LNCaP clone FGC (cell line): ENCODE measurements at regions not wholly inside any gene's neighbourhood (a gene's known extent, or its start where the extent isn't known, plus 50 kb on each side); places are given as distances from the start of the nearest gene placed in this dataset.

Source experiments
- DNase-seq: peaks from one replicate; pipeline ENCODE4 v3.0.0-alpha.2; 2011; ENCODE audit warnings: low read depth
- H3K4me3 ChIP-seq: 2 replicates; pipeline ENCODE4 v1.5.1; 2011; ENCODE audit warnings: mild to moderate bottlenecking, low read depth, low read length, control low read depth
- TF ChIP-seq, protein P1 (sequence below): IDR thresholded peaks from 2 replicates; pipeline ENCODE4 v1.5.1; 2012; ENCODE audit warnings: mild to moderate bottlenecking; ENCODE audit not compliant: control insufficient read depth, insufficient read depth; ENCODE audit errors: extremely low read depth

DNA sequence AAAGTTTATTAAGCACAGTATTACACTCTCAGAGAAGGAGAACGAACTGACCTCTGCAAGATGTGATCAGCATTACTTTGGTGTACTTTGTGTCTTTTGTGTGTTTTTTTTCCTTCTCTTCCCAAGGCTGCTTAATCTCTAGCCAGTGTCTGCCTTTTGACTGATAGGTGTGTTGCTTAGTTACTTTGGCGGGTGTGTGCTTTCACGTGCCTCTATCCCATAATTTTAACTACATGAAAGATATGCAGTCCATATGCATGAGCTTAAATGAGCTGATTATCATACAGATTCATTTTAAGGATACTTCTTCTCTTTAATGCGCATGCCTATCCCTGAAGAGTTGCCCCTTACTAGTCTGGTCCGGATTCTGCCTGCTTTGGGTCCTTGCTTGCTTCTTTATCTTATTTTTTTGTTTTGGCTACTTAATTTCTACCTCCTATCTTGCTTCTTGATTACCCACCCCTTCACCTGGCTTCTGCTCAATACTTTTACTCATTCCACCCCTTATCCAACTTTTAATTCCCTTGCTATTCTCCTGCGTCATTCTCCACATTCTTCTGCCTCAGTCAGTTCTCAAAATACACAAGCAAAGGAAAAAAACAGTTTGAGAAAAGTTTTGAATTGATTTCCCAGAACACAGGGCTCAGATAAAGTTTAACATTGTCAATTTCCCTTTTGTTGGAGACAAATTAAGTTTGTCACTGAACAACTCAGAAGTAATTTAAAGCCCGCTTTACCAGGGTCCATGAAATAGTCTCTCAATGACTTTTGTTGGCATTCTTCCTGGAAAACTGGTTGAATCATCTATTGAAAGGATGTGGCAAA, 182.0 kb downstream of the TENT5D start:
- DNase-seq, result no peak
- TF ChIP-seq, protein P1, sequence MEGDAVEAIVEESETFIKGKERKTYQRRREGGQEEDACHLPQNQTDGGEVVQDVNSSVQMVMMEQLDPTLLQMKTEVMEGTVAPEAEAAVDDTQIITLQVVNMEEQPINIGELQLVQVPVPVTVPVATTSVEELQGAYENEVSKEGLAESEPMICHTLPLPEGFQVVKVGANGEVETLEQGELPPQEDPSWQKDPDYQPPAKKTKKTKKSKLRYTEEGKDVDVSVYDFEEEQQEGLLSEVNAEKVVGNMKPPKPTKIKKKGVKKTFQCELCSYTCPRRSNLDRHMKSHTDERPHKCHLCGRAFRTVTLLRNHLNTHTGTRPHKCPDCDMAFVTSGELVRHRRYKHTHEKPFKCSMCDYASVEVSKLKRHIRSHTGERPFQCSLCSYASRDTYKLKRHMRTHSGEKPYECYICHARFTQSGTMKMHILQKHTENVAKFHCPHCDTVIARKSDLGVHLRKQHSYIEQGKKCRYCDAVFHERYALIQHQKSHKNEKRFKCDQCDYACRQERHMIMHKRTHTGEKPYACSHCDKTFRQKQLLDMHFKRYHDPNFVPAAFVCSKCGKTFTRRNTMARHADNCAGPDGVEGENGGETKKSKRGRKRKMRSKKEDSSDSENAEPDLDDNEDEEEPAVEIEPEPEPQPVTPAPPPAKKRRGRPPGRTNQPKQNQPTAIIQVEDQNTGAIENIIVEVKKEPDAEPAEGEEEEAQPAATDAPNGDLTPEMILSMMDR, result no peak

More for the DNA sequence above, 182.0 kb downstream of the TENT5D start:
- H3K4me3 ChIP-seq, result no peak overlapping the region
